Neutrophil (primary cell): ENCODE measurements at regions not wholly inside any gene's neighbourhood (a gene's known extent, or its start where the extent isn't known, plus 50 kb on each side); places are given as distances from the start of the nearest gene placed in this dataset.
"Not testable (repeated sequence)": the region's sequence is repeated elsewhere in the genome, so short reads cannot be mapped to it uniquely, and the experiment has no call there.

Experiments
- H3K27ac ChIP-seq: fragments of 200-600 bp; sonication (generic); 2 replicates; pipeline ENCODE4 v1.5.1; 2016; ENCODE audit warnings: mild to moderate bottlenecking, moderate library complexity
- H3K27me3 ChIP-seq: fragments of 200-600 bp; sonication (generic); 2 replicates; pipeline ENCODE4 v1.6.0; 2016; ENCODE audit warnings: mild to moderate bottlenecking
- H3K36me3 ChIP-seq: fragments of 200-600 bp; sonication (generic); 2 replicates; pipeline ENCODE4 v1.5.1; 2017
- H3K4me1 ChIP-seq, 2 experiments: fragments of 200-600 bp in 1 of 2; sonication (generic) in 1 of 2; 1 replicate in 1 of 2; 2 replicates in 1 of 2; pipeline versions ENCODE4 v1.5.1 to v1.6.1; 2013 to 2016; ENCODE audit warnings: low read depth in 1 of 2, low read length in 1 of 2, mild to moderate bottlenecking in 1 of 2, moderate library complexity in 1 of 2; ENCODE audit not compliant: control insufficient read depth in 1 of 2, insufficient read depth in 1 of 2
- H3K4me3 ChIP-seq, 2 experiments: fragments of 200-600 bp in 1 of 2; sonication (generic) in 1 of 2; 1 replicate in 1 of 2; 2 replicates in 1 of 2; pipeline ENCODE4 v1.5.1; 2013 to 2016; ENCODE audit warnings: low read depth in 1 of 2, low read length in 1 of 2, mild to moderate bottlenecking in 1 of 2, moderate library complexity in 1 of 2
- H3K9me3 ChIP-seq: fragments of 200-600 bp; sonication (generic); 2 replicates; pipeline ENCODE4 v1.5.1; 2016
- CTCF ChIP-seq: fragments of 200-600 bp; sonication (generic); IDR thresholded peaks from 2 replicates; pipeline ENCODE4 v1.5.1; 2016; ENCODE audit warnings: antibody characterized with exemption

GRCh38 chr1:37197411-37197810 lies 163.1 kb upstream of the GRIK3 start:
- Histone ChIP-seq H3K4me3 (no peak overlapping the region), H3K4me1 (no peaks in the 10 kb centered on the region), H3K27ac (no peak overlapping the region), H3K27me3 (peaks cover 6% of the 10 kb centered on the region), H3K36me3 (no peaks in the 10 kb centered on the region), H3K9me3 (no peaks in the 10 kb centered on the region)
- no peak for TF ChIP-seq CTCF

GRCh38 chr1:37214305-37214704 lies 180.0 kb upstream of the GRIK3 start:
- not testable (repeated sequence) for H3K9me3 ChIP-seq, H3K27ac ChIP-seq, H3K4me1 ChIP-seq, H3K4me3 ChIP-seq, H3K27me3 ChIP-seq, H3K36me3 ChIP-seq

- no peak overlapping the region for H3K4me3 ChIP-seq
- H3K36me3 ChIP-seq, result no peaks in the 10 kb centered on the region
- H3K27me3 ChIP-seq, result peaks cover 36% of the 10 kb centered on the region
- H3K9me3 ChIP-seq, result no peaks in the 10 kb centered on the region
- no peaks in the 10 kb centered on the region for H3K4me1 ChIP-seq
- TF ChIP-seq CTCF, result no peak
- no peak overlapping the region for H3K27ac ChIP-seq
Measured at GRCh38 chr1:37233606-37234005, 199.3 kb upstream of the GRIK3 start.

GRCh38 chr1:37234941-37235418 lies 200.7 kb upstream of the GRIK3 start:
- Histone ChIP-seq H3K4me1 (no peaks in the 10 kb centered on the region), H3K27me3 (peaks cover 31% of the 10 kb centered on the region), H3K9me3 (no peaks in the 10 kb centered on the region), H3K36me3 (no peaks in the 10 kb centered on the region), H3K27ac (no peak overlapping the region), H3K4me3 (no peak overlapping the region)
- no peak for TF ChIP-seq CTCF

GRCh38 chr1:37237948-37238347 lies 203.6 kb upstream of the GRIK3 start:
- peaks cover 31% of the 10 kb centered on the region for H3K27me3 ChIP-seq
- no peaks in the 10 kb centered on the region for H3K9me3 ChIP-seq
- H3K4me1 ChIP-seq, result no peaks in the 10 kb centered on the region
- TF ChIP-seq CTCF, result no peak
- no peak overlapping the region for H3K4me3 ChIP-seq
- no peaks in the 10 kb centered on the region for H3K36me3 ChIP-seq
- H3K27ac ChIP-seq, result no peak overlapping the region

GRCh38 chr1:37238364-37239224 lies 204.3 kb upstream of the GRIK3 start:
- Histone ChIP-seq H3K27me3 (peaks cover 32% of the 10 kb centered on the region), H3K4me3 (no peak overlapping the region), H3K36me3 (no peaks in the 10 kb centered on the region), H3K4me1 (no peaks in the 10 kb centered on the region), H3K27ac (no peak overlapping the region), H3K9me3 (no peaks in the 10 kb centered on the region)
- no peak for TF ChIP-seq CTCF
